Endometrial microvascular endothelial cells (primary cell): ENCODE measurements at regions not wholly inside any gene's neighbourhood (a gene's known extent, or its start where the extent isn't known, plus 50 kb on each side); places are given as distances from the start of the nearest gene placed in this dataset.
"Not testable (repeated sequence)": the region's sequence is repeated elsewhere in the genome, so short reads cannot be mapped to it uniquely, and the experiment has no call there.

Source experiments
- in situ Hi-C: cut with HindIII; loops from 2 replicates; pipeline ENCODE4 v1.10.0; 2017; ENCODE audit warnings: low sequenced_read_pairs, low pct_unique_long_range_greater_than_20kb; ENCODE audit errors: inconsistent ontology term

DNA sequence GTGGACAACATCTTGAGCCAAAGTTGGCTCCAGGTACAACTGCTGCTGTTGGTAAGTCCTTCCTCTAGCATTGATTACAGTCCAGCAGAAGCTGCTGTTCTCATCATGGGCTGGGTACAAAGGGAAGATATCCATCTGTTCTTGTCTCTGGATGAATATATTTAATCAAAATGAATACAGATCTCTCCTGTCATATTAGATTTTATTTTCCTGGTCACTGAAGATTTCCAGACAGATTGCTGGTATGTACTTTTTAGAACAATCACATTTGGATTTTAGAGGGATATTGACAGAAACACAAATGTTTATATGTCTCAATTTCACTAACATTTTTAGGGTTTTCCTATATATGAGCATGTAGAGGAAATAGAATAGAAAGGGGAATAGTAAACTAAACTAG lies 155.4 kb upstream of the FHL2 start:
- in situ Hi-C loops = no loop called here

DNA sequence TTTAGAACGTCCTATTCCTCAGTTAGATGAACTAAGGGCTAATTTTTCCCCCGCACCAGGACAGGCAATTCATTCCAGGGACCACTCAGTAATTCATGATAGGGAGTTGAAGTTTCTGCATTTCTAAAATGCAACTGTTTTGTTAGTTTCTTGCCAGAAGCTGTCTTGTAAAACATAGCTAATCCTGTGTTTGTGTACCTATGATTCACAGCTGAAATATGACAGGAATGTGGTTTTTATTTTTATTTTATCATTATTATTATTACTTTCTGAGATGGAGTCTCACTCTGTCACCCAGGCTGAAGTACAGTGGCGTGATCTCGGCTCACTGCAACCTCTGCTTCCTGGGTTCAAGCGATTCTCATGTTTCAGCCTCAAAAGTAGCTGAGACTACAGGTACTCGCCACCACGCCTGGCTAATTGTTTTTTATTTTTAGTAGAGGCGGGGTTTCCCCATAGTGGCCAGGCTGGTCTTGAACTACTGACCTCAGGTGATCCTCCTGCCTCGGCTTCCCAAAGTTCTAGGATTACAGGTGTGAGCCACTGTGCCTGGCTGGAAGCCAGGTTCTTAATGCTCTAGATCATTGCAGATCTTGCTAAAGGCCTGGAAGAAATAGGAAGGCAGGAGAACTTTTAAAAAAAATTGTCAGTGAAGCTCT lies 154.8 kb upstream of the FHL2 start:
- in situ Hi-C loops = no loop called here

DNA sequence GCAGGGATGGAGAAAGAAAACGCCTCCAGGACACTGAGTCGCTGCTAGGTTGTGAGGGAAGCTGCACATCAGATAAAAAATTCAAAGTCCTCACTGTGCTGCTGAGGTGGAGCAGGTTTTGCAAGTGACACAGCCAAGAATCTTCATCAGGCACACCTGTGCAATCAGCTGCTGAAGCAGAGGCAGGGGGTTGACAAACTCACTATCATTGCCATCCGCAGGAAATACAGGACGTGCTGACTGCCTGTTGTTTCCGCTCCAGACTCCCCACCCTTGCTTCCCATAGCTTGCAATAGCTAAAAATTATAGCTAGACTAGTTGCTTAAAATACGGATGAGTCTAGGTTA lies 147.8 kb upstream of the FHL2 start:
- in situ Hi-C loops = no loop called here

DNA sequence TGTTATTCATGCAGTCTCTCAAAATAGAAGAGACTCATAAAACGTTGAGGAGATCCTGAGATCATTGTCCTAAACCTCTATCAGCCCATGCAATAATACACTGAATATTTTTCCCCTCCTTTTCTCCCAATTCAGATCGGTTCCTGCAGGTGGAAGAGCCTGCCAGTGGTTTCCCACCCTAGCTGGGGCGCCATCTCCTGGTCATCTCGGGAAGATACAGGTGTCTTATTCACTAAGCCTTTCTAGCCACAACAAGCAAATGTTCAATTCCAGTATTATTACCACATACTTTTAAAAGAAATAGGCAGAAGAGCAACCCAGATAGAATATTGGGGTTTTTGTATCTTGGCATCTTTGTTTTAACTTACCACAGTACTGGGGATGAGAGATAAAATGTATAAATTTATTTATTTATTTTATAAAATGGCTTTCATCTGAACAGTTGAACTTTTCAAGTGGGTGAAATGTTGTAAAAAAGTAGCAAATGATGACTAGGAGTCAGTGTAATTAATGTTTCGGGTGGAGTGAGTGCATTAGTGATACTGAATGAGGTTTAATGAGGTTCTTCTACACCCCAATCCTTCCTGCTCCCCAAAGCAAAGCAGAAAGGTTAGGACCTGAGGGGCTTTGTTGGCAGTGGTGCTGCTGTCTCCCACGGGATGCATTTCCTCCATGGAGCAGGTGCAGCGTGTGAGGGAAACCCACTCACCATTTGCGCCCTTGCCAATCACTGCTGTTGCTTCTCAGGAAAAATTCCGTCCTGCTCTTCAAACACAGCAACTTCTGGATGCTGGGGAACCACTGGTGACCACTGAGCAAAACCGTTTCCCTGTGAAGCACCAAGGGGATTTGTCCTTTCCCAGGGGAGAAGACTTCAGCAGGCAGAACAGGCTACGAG lies 147.1 kb upstream of the FHL2 start:
- in situ Hi-C loops = no loop called here

DNA sequence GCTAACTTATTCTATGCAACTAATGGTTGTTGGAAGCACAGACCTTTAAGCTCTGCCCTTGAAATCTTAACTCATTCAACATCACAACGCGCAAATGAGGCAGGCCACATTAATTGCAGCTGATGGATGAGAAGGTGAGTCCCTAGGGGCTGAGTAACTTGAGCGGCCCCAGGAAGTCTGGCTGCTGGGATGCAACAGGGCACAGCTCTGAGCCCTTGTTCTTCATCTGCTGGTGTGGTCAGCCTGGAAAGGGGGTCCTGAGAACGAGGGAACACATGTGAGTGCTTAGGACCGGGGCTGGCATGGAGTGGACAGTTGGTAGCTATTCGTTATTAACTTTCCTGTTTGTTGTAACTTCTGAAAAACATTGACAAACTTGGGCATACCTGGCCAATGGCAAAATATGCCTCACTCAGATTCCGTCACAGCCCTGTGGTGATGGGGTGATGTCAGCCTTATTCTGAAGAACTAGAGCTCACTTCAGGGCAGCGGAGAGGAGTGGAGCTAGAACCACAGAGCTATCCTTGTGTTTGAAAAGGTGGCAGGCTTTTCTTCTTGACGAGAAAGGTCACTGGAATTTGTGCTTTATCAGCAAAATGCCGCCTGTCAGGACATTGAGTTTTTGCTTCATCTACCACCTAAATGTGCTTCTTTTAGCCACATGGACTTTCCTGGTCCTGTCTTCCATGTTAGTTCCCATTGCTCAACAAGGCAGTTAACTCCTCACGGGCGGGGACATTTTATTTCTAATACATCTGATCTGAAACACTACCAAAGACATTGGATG lies 145.9 kb upstream of the FHL2 start:
- in situ Hi-C loops = no loop called here

DNA sequence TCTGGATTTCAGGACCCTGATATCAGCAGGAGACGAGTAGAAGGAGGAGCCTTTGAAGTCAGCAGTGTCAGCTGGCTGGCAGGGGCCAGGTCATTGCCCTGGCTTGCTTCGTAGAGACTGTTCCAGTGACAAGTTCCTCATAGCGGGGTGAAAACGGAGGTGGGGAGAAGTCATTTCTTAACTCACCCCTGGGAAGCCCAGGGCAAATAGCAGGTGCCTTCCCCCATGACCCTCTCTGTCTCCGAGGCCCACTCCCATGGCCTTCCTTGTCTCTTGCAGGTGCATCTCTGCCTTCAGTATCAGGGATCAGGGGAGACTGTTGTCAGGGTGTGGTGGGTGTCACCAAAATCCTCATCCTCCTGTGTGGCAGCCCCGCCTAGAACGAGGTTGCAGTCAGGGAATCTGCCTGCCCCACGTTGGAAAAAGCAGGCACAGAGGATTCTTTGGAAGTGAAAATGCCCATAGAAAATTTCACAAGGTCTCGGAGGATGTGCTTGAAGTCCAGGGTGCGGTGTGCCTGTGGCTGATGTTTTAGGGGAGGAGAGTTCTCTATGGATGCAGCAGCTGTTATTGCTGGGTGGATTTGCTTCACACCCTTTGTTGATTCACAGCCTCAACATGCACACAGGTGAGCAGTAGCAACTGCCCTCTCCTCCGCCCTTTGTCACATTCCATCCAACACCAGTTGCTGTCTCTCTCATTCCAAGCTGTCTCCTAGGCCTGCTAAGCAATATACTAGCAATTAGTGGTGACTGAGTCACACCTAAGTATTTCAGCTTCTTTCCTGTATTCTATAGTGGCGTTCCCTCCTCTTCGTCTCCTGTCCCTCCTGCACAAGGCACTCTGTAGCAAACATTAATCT lies 142.6 kb upstream of the FHL2 start:
- in situ Hi-C loops = no loop called here

DNA sequence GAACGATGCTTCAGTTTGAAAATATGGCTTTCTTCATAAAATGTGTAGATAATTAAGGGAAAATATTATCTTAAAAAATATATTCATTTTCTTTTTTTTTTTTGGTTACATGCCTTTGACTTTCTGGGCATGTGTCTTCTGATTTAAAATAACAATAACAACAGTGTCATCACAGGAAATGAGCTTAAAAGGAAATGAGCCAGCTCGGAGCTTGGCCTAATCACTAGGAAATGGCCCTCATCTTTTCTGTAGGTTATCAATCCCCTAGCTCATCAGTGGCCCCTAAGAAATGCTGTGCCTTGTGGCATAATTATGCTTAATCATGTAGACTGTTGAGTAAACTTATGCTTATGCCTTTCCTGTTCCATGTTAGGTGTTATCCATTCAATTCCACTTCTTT lies 141.8 kb upstream of the FHL2 start:
- in situ Hi-C loops = no loop called here

DNA sequence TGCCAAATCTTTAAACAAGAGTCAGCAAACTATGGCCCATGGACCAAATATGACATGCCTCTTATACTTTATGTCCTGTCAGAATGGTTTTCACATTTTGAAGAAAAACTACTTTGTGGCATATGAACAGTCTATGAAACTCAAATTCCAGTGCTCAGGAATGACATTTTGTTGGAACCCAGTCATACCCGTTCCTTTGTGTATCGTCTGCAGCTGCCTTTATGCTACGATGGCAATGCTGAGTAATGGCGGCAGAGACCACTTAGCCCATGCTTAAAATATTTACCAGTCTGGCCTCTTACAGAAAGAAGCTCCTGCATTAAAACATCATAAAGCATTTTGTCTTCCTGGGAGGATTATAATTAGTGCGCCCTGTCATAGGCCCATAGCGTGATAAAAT lies 140.5 kb upstream of the FHL2 start:
- in situ Hi-C loops = no loop called here

DNA sequence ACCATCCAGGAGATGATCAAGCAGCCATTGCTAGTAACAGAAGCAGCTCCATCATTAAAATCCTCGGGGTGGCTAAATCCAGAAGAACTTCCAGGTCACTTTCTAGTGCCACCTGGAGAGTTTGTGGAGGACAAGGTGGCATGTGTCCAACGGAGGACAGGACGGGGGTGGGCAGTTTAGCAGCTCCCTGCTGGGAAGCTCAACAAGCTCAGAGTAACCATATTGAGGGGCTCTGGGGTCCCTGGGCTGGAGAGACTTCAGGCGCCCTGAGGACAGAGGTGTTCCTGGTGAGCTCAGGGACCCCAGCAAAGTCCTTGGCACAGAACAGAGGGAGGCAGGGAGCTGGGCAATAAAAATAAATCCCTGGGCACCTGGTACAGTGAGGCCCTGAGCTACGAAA lies 140.0 kb upstream of the FHL2 start:
- in situ Hi-C loops = no loop called here

DNA sequence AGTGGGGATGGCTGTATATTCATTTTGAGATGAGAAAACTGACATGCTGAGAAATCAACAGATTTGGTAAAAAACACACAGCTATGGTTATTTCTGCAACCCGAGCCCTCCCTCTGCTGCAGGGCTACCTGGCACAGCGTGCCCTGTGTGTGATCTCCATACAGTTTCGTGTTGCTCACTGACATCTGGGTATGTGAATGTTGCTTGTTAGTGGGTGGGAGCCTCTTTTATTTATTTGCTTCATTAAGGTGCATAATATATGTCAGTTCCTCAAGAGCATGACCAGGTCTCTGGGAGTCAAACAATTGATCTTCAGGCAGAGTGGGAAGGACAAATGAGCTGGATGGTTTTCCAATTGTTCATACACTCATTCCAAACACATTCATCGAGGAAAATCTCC lies 139.1 kb upstream of the FHL2 start:
- in situ Hi-C loops = no loop called here

DNA sequence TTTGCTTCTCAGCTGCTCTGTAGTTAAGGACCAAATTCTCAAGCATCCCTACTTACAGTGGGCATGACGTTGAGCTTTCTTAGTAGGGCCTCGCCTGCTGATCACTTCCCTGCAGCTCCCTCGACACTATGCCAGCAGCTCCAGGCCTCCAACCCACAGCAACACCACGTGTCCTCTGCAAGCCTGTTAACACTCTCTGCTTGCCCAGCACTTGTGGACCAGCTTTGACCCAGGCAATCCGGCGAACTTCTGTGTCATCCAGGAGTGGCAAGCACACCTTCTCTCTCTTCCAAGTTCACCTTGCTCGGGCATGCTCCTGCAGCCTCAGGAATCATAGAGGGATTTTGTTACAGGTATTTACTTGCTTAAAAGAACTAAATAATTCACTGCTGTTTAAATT lies 138.6 kb upstream of the FHL2 start:
- in situ Hi-C loops = no loop called here

DNA sequence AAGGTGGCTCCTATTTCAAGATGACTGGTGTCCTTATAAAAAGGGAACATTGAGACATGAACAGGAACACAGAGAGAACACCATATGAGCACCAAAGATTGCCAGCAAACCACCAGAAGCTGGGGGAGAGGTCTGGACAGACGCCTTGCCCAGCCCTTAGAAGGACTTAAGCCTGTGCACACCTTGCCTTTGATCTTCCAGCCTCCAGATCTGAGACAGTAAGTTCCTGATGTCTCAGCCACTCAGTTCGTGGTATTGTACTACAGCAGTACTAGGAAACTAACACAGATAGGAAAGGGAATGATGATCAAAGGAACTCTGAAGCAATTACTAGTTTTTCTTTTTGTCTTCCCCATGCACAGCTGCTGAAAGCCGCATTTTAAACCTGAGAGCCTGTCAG lies 137.3 kb upstream of the FHL2 start:
- in situ Hi-C loops = no loop called here

DNA sequence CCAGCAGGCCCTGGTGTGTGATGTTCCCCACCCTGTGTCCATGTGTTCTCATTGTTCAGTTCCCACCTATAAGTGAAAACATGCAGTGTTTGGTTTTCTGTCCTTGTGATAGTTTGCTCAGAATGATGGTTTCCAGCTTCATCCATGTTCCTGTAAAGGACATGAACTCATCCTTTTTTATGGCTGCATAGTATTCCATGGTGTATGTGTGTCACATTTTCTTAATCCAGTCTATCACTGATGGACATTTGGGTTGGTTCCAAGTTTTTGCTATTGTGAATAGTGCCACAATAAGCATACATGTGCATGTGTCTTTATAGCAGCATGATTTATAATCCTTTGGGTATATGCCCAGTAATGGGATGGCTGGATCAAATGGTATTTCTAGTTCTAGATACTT lies 130.4 kb upstream of the FHL2 start:
- in situ Hi-C loops = not testable (repeated sequence)

DNA sequence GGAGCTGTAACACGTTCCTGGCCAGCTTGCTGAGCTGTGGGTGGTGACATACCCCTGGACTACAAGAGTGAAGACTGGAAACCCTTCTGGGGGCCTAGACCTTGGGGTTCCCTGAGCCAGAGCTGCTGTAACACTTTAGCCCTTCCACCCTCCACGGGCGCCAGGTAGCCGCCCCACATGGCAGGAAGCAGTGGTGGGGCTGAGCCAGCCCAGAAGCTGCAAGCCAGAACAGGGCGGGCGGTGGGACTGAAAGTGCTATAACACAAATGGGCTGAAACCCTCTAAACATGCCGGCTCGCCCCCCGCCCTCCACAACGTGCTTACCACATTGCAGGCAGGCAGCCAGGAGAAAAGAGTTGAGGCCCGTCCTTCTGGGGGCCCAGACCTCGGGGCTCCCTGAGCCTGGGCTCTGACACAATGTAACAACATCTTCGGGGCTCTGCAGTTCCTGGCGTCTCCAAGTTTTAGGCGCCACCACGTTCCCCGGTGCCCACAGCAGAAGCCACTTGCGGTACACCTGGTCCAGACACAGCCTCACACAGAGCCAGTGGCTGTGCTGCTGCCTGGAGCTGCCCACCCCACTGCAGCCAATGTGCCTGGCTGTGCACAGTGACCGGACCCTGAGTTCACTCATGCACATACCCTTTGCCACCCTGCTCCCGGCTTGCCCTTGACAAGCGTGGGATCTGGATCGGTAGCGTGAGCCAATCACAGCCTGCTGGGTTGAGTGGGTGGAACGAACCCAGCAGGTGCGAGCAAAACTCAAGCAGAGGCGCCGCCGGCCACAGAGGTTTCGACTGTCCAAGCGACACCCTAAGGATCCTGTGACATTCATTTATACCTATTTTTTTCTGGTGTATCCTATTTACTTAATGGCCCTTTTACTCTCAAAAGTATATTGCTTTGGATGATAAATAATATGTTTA lies 127.4 kb upstream of the FHL2 start:
- in situ Hi-C loops = no loop called here

DNA sequence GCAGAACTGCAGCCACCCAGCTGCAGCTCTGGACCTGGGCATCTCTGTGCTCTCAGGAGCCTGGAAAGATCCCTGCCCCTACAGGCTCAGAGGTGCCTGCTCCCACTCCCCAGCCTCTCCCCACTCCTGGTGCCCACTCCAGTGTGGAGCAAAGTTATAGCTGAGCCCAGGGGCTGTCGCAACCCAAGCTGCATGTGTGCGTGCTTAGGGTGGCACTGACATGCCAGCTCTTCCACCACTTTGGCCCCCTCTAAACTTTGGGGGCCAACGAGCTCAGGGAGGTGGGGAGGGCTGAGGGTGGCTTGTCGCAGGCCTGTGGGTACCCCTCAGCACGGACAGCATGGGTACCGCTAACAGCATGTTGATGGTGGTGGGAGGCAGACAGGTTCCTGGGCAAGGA lies 126.3 kb upstream of the FHL2 start:
- in situ Hi-C loops = no loop called here

DNA sequence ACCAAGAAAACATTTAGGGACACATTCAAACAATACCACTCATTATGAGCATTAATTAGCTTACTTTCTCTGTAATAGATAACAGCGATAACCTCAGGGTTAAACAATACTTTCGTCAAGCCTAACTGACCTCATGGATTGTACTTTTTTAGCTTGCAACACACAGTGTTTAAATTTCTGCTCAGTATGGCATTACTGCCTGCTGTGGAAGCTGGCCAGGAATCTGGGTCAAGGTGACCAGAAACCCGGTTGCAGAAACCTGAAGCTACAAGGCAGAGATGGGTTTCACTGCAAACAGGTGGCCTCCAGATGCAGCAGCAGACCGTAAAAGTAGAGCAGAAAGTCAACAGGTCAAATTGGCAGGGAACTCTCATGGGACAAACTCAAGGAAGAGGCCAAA lies 123.8 kb upstream of the FHL2 start:
- in situ Hi-C loops = loop anchor here (25.0 kb wide), 1 partner anchor 160 kb away; no protein-coding TSS in a partner anchor

DNA sequence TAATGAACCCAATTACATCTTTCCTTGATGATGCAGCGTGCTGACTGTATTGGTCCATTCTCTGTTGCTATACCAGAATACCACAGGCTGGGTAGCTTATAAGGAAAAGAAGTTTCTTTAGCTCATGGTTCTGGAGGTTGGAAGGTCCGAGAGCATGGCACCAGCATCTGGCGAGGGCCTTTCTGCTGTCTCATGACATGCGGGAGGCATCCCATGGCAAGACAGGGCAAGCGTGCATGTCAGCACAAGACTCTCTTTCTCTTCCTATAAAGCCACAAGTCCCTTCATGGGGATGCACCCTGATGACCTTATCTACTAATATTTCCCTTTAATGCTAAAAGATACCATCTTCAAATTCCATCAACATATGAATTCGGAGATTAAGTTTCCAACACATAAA lies 122.8 kb upstream of the FHL2 start:
- in situ Hi-C loops = loop anchor here (25.0 kb wide), 1 partner anchor 159 kb away; no protein-coding TSS in a partner anchor

DNA sequence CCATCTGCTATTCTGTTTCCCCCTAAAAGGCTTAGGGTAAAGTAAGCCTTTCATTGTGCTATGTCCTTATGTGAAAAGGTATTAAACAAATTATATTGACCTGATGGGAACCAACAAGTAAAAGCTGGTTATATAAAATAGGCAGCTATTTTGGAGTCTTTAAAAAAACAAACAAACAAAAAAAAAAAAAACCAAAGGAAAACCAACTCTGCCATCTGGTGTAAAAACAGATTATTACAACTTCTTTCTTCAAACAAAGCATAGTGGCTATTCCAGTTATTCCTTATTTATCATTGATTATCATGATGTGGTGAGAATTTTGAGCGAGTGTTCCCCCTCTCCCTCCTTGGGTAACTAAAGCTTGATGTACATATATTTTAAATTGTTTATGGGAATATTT lies 122.3 kb upstream of the FHL2 start:
- in situ Hi-C loops = loop anchor here (25.0 kb wide), 1 partner anchor 159 kb away; no protein-coding TSS in a partner anchor
